CD4-positive, CD25-positive, alpha-beta regulatory T cell (primary cell): ENCODE measurements at regions not wholly inside any gene's neighbourhood (a gene's known extent, or its start where the extent isn't known, plus 50 kb on each side); places are given as distances from the start of the nearest gene placed in this dataset.

Source experiments
- ATAC-seq, 2 donors: fragments of 150-1000 bp; cut with Tn5 transposase; one replicate each; pipeline ENCODE4 v1.10.0; 2021; ENCODE audit warnings: low read depth in 2 of 2, moderate number of reproducible peaks in 2 of 2, moderate library complexity in 1 of 2
- DNase-seq, 3 donors: peaks; one replicate each; pipeline versions ENCODE4 v3.0.0 to v3.0.0-alpha.2; 2012 to 2022; ENCODE audit warnings: mixed read lengths in 1 of 3
- H3K27ac ChIP-seq: one replicate; pipeline ENCODE4 v1.7.0; 2013; ENCODE audit warnings: mild to moderate bottlenecking, low read length; ENCODE audit not compliant: insufficient read depth, poor library complexity, severe bottlenecking
- H3K27me3 ChIP-seq: one replicate; pipeline ENCODE4 v1.7.0; 2013; ENCODE audit warnings: low read length; ENCODE audit not compliant: control insufficient read depth, insufficient read depth
- H3K36me3 ChIP-seq: one replicate; pipeline ENCODE4 v1.7.0; 2013; ENCODE audit warnings: mild to moderate bottlenecking, low read length, moderate library complexity; ENCODE audit not compliant: control insufficient read depth, insufficient read depth
- H3K4me1 ChIP-seq: 2 replicates; pipeline ENCODE4 v1.7.0; 2013; ENCODE audit warnings: mild to moderate bottlenecking, low read length; ENCODE audit not compliant: insufficient read depth, control insufficient read depth, poor library complexity, severe bottlenecking
- H3K4me3 ChIP-seq: one replicate; pipeline ENCODE4 v1.7.0; 2013; ENCODE audit warnings: low read depth, mild to moderate bottlenecking, low read length, moderate library complexity
- H3K9me3 ChIP-seq, 2 experiments: 1 replicate in 1 of 2; 2 replicates in 1 of 2; pipeline ENCODE4 v1.7.0; 2013; ENCODE audit warnings: low read length in 2 of 2, mild to moderate bottlenecking in 1 of 2, moderate library complexity in 1 of 2; ENCODE audit not compliant: control insufficient read depth in 2 of 2
- H3K27ac Mint-ChIP-seq, 3 donors: one replicate each; pipeline ENCODE4 v1.8.0; 2020 to 2022; ENCODE audit warnings: mild to moderate bottlenecking in 3 of 3, mixed read lengths in 3 of 3, moderate library complexity in 2 of 3
- H3K27me3 Mint-ChIP-seq: one replicate; pipeline ENCODE4 v1.8.0; 2022; ENCODE audit warnings: mild to moderate bottlenecking, mixed read lengths
- H3K36me3 Mint-ChIP-seq: one replicate; pipeline ENCODE4 v1.8.0; 2020; ENCODE audit warnings: mixed read lengths
- H3K4me1 Mint-ChIP-seq, 4 donors: one replicate each; pipeline ENCODE4 v1.8.0; 2020 to 2022; ENCODE audit warnings: mixed read lengths in 4 of 4, mild to moderate bottlenecking in 1 of 4
- H3K4me3 Mint-ChIP-seq, 4 donors: one replicate each; pipeline ENCODE4 v1.8.0; 2020 to 2022; ENCODE audit warnings: mild to moderate bottlenecking in 4 of 4, mixed read lengths in 4 of 4, moderate library complexity in 3 of 4
- H3K9me3 Mint-ChIP-seq, 7 donors: one replicate each; pipeline ENCODE4 v1.8.0; 2020 to 2022; ENCODE audit warnings: mixed read lengths in 7 of 7, mild to moderate bottlenecking in 3 of 7, moderate library complexity in 2 of 7

- no peaks in the 10 kb centered on the region for H3K36me3 Mint-ChIP-seq
- H3K4me3 Mint-ChIP-seq, result no peak overlapping the region
- Histone ChIP-seq H3K4me3 (no peak overlapping the region), H3K27me3 (no peaks in the 10 kb centered on the region), H3K27ac (no peak overlapping the region), H3K9me3 (peaks cover 0 to 3% of the 10 kb centered on the region in 2 experiments), H3K36me3 (no peaks in the 10 kb centered on the region), H3K4me1 (no peaks in the 10 kb centered on the region)
- DNase-seq (no peak), ATAC-seq (no peak)
- no peak overlapping the region for H3K27ac Mint-ChIP-seq
- H3K9me3 Mint-ChIP-seq, result peaks cover 0 to 7% (median 3%) of the 10 kb centered on the region in 7 donors
- no peaks in the 10 kb centered on the region for H3K27me3 Mint-ChIP-seq
- H3K4me1 Mint-ChIP-seq, result no peaks in the 10 kb centered on the region
These were observed 191.7 kb upstream of the PPFIA2 start for GRCh38 chr12:81950871-81951270.

GRCh38 chr12:81949841-81950308 lies 190.7 kb upstream of the PPFIA2 start:
- peaks cover 0 to 3% of the 10 kb centered on the region in 2 experiments for H3K9me3 ChIP-seq
- no peak for DNase-seq
- no peak overlapping the region for H3K27ac Mint-ChIP-seq
- no peaks in the 10 kb centered on the region for H3K4me1 ChIP-seq
- H3K4me3 Mint-ChIP-seq, result no peak overlapping the region
- H3K27me3 ChIP-seq, result no peaks in the 10 kb centered on the region
- no peaks in the 10 kb centered on the region for H3K4me1 Mint-ChIP-seq
- no peaks in the 10 kb centered on the region for H3K27me3 Mint-ChIP-seq
- H3K36me3 ChIP-seq, result no peaks in the 10 kb centered on the region
- H3K36me3 Mint-ChIP-seq, result no peaks in the 10 kb centered on the region
- H3K27ac ChIP-seq, result no peak overlapping the region
- no peak overlapping the region for H3K4me3 ChIP-seq
- peaks cover 0 to 9% (median 3%) of the 10 kb centered on the region in 7 donors for H3K9me3 Mint-ChIP-seq
- ATAC-seq, result no peak

GRCh38 chr12:81949416-81949815 lies 190.3 kb upstream of the PPFIA2 start:
- ATAC-seq, result no peak
- Mint-ChIP-seq H3K4me1 (peaks cover 0 to 3% (median 0%) of the 10 kb centered on the region in 4 donors), H3K4me3 (no peak overlapping the region), H3K36me3 (no peaks in the 10 kb centered on the region), H3K27ac (no peak overlapping the region), H3K27me3 (no peaks in the 10 kb centered on the region), H3K9me3 (peaks cover 0 to 9% (median 3%) of the 10 kb centered on the region in 7 donors)
- DNase-seq, result no peak
- no peaks in the 10 kb centered on the region for H3K4me1 ChIP-seq
- H3K9me3 ChIP-seq, result peaks cover 0 to 3% of the 10 kb centered on the region in 2 experiments
- H3K4me3 ChIP-seq, result no peak overlapping the region
- no peaks in the 10 kb centered on the region for H3K36me3 ChIP-seq
- no peaks in the 10 kb centered on the region for H3K27me3 ChIP-seq
- H3K27ac ChIP-seq, result no peak overlapping the region

GRCh38 chr12:81944886-81945285 lies 185.7 kb upstream of the PPFIA2 start:
- H3K27me3 ChIP-seq, result no peaks in the 10 kb centered on the region
- H3K27ac Mint-ChIP-seq, result no peak overlapping the region
- no peak overlapping the region for H3K4me3 Mint-ChIP-seq
- H3K36me3 ChIP-seq, result no peaks in the 10 kb centered on the region
- no peaks in the 10 kb centered on the region for H3K36me3 Mint-ChIP-seq
- ATAC-seq (no peak), DNase-seq (no peak)
- H3K9me3 ChIP-seq, result no peaks in the 10 kb centered on the region
- peaks cover 0 to 10% (median 4%) of the 10 kb centered on the region in 7 donors for H3K9me3 Mint-ChIP-seq
- H3K27me3 Mint-ChIP-seq, result no peaks in the 10 kb centered on the region
- H3K27ac ChIP-seq, result no peak overlapping the region
- H3K4me1 ChIP-seq, result peaks cover 3% of the 10 kb centered on the region
- no peak overlapping the region for H3K4me3 ChIP-seq
- H3K4me1 Mint-ChIP-seq, result peaks cover 0 to 9% (median 3%) of the 10 kb centered on the region in 4 donors

- Mint-ChIP-seq H3K4me1 (peaks cover 0 to 9% (median 3%) of the 10 kb centered on the region in 4 donors), H3K4me3 (no peak overlapping the region), H3K9me3 (peaks cover 0 to 14% (median 5%) of the 10 kb centered on the region in 7 donors), H3K36me3 (no peaks in the 10 kb centered on the region), H3K27me3 (no peaks in the 10 kb centered on the region), H3K27ac (no peak overlapping the region)
- no peak overlapping the region for H3K4me3 ChIP-seq
- peak in 1 of 2 donors; percentile 46 for ATAC-seq
- DNase-seq, result peak in 1 of 3 donors; percentile 4
- H3K27ac ChIP-seq, result no peak overlapping the region
- no peaks in the 10 kb centered on the region for H3K9me3 ChIP-seq
- no peaks in the 10 kb centered on the region for H3K27me3 ChIP-seq
- no peaks in the 10 kb centered on the region for H3K36me3 ChIP-seq
- peaks cover 3% of the 10 kb centered on the region for H3K4me1 ChIP-seq
These were observed 183.4 kb upstream of the PPFIA2 start for GRCh38 chr12:81942594-81942993.

- Mint-ChIP-seq H3K36me3 (no peaks in the 10 kb centered on the region), H3K27ac (no peak overlapping the region), H3K27me3 (no peaks in the 10 kb centered on the region), H3K4me1 (no peaks in the 10 kb centered on the region), H3K4me3 (no peak overlapping the region), H3K9me3 (peaks cover 0 to 10% (median 5%) of the 10 kb centered on the region in 7 donors)
- DNase-seq (no peak), ATAC-seq (no peak)
- H3K4me3 ChIP-seq, result no peak overlapping the region
- no peak overlapping the region for H3K27ac ChIP-seq
- H3K27me3 ChIP-seq, result no peaks in the 10 kb centered on the region
- H3K36me3 ChIP-seq, result no peaks in the 10 kb centered on the region
- no peaks in the 10 kb centered on the region for H3K9me3 ChIP-seq
- H3K4me1 ChIP-seq, result no peaks in the 10 kb centered on the region
These were observed 170.9 kb upstream of the PPFIA2 start for GRCh38 chr12:81930037-81930436.

- H3K9me3 Mint-ChIP-seq, result peaks cover 2 to 43% (median 11%) of the 10 kb centered on the region in 7 donors
- ATAC-seq (no peak), DNase-seq (peak in 1 of 3 donors; percentile 0)
- H3K27ac Mint-ChIP-seq, result no peak overlapping the region
- no peak overlapping the region for H3K27ac ChIP-seq
- no peaks in the 10 kb centered on the region for H3K36me3 ChIP-seq
- no peaks in the 10 kb centered on the region for H3K4me1 ChIP-seq
- no peaks in the 10 kb centered on the region for H3K27me3 Mint-ChIP-seq
- H3K4me3 ChIP-seq, result no peak overlapping the region
- H3K4me3 Mint-ChIP-seq, result no peak overlapping the region
- H3K36me3 Mint-ChIP-seq, result no peaks in the 10 kb centered on the region
- H3K9me3 ChIP-seq, result peaks cover 7 to 16% of the 10 kb centered on the region in 2 experiments
- H3K4me1 Mint-ChIP-seq, result no peaks in the 10 kb centered on the region
- H3K27me3 ChIP-seq, result no peaks in the 10 kb centered on the region
These were observed 137.6 kb upstream of the PPFIA2 start for GRCh38 chr12:81896771-81897170.

GRCh38 chr12:81888961-81889360 lies 129.8 kb upstream of the PPFIA2 start:
- Mint-ChIP-seq H3K9me3 (peaks cover 1 to 15% (median 8%) of the 10 kb centered on the region in 7 donors), H3K4me1 (no peaks in the 10 kb centered on the region), H3K4me3 (no peak overlapping the region), H3K27me3 (no peaks in the 10 kb centered on the region), H3K27ac (no peak overlapping the region), H3K36me3 (no peaks in the 10 kb centered on the region)
- H3K36me3 ChIP-seq, result no peaks in the 10 kb centered on the region
- no peak for DNase-seq
- no peak overlapping the region for H3K4me3 ChIP-seq
- ATAC-seq, result no peak
- H3K27ac ChIP-seq, result no peak overlapping the region
- no peaks in the 10 kb centered on the region for H3K27me3 ChIP-seq
- H3K9me3 ChIP-seq, result peaks cover 0 to 6% of the 10 kb centered on the region in 2 experiments
- H3K4me1 ChIP-seq, result no peaks in the 10 kb centered on the region
